ENCODE measurements at regions not wholly inside any gene's neighbourhood (a gene's known extent, or its start where the extent isn't known, plus 50 kb on each side); places are given as distances from the start of the nearest gene placed in this dataset.

GRCh38 chr9:126069400-126069955 lies 257.2 kb upstream of the MVB12B start:
- no peak for ATAC-seq
- BruUV-seq (replicated peaks) = no TSS peak
- H3K79me2 ChIP-seq (ENCODE audit: insufficient read depth, low read length) = no peaks in the 10 kb centered on the region
- no peaks in the 10 kb centered on the region for H3K36me3 ChIP-seq (ENCODE audit: control insufficient read depth in 1 of 2, insufficient read depth in 2 of 2, low read length in 2 of 2)
- H3K4me1 ChIP-seq (ENCODE audit: control insufficient read depth in 1 of 2, insufficient read depth in 2 of 2, low read length in 2 of 2) = no peaks in the 10 kb centered on the region
- H3K9me2 ChIP-seq (ENCODE audit: insufficient read depth) = no peaks in the 10 kb centered on the region
- intact Hi-C loops (cut with micrococcal nuclease) = no loop called here
- H2AFZ ChIP-seq (ENCODE audit: low read depth, low read length, poor library complexity, severe bottlenecking) = no peak overlapping the region
- no peak overlapping the region for H3K27ac ChIP-seq (ENCODE audit: low read depth, low read length)
- CTCF ChIA-PET = interaction anchor here (0.5 kb wide), 1 partner anchor 95 kb away, joined by 3 read pairs; no protein-coding TSS in a partner anchor
- POLR2A ChIA-PET = no interaction called here
- RAD21 ChIA-PET (ENCODE audit: low non-redundant PET in 1 of 2, low total read pairs in 2 of 2, uncharacterized antibody in 2 of 2, unreplicated experiment in 2 of 2) = no interaction called here
- H3K4me2 ChIP-seq (ENCODE audit: low read length) = no peak overlapping the region
- no peak for DNase-seq (ENCODE audit: low read depth, low spot score)
- no peaks in the 10 kb centered on the region for H3K27me3 ChIP-seq (ENCODE audit: insufficient read depth, low read length)
- no peaks in the 10 kb centered on the region for H4K20me1 ChIP-seq (ENCODE audit: insufficient read depth)
- H3K9ac ChIP-seq (ENCODE audit: low read length) = no peak overlapping the region
- H3K4me3 ChIP-seq (replicated peaks in 1 of 2; ENCODE audit: low read depth in 1 of 2, low read length in 2 of 2) = no peak overlapping the region
- H3K9me3 ChIP-seq (ENCODE audit: control insufficient read depth in 1 of 2, insufficient read depth in 1 of 2, low read depth in 1 of 2, low read length in 2 of 2) = no peaks in the 10 kb centered on the region
- no peak for TF ChIP-seq POLR2A (IDR thresholded peaks at IDR 0.05; ENCODE audit: borderline replicate concordance, extremely low read depth, insufficient read depth, insufficient read length)
- TF ChIP-seq RAD21 (IDR thresholded peaks at IDR 0.05; ENCODE audit: low read depth) = no peak
- TF ChIP-seq REST (IDR thresholded peaks at IDR 0.05; ENCODE audit: low read depth) = no peak
- TF ChIP-seq FOSL1 (IDR thresholded peaks at IDR 0.05; ENCODE audit: low read depth) = no peak
- no peak for TF ChIP-seq YY1 (IDR thresholded peaks at IDR 0.05; ENCODE audit: extremely low read depth, insufficient replicate concordance, low read depth, low read length)
- no peak for TF ChIP-seq CTCF (IDR thresholded peaks at IDR 0.05 in 2 of 3, conservative IDR thresholded peaks at IDR 0.05 in 1 of 3; ENCODE audit: borderline replicate concordance in 1 of 3, insufficient read depth in 1 of 3, low read depth in 2 of 3, low read length in 2 of 3)
- TF ChIP-seq EZH2phosphoT487 (IDR thresholded peaks at IDR 0.05; ENCODE audit: borderline replicate concordance) = no peak
- TF ChIP-seq SP1 (IDR thresholded peaks at IDR 0.05; ENCODE audit: low read depth) = no peak
- TF ChIP-seq MAX (IDR thresholded peaks at IDR 0.05) = no peak
- no peak for TF ChIP-seq EZH2 (IDR thresholded peaks at IDR 0.05)
- TF ChIP-seq CBX3 (IDR thresholded peaks at IDR 0.05; ENCODE audit: low read depth) = no peak
- TF ChIP-seq ELF1 (IDR thresholded peaks at IDR 0.05; ENCODE audit: borderline replicate concordance, low read depth) = no peak
- no peak for TF ChIP-seq ZBTB33 (IDR thresholded peaks at IDR 0.05; ENCODE audit: extremely low read depth, insufficient replicate concordance, low read length)
- no peak for TF ChIP-seq JUND (IDR thresholded peaks at IDR 0.05)
- no peak for TF ChIP-seq ZFX (IDR thresholded peaks at IDR 0.05)
- no peak for TF ChIP-seq POLR2AphosphoS5 (IDR thresholded peaks at IDR 0.05; ENCODE audit: low read depth, low read length)

All from HCT116 (cell line).